Activated gamma-delta T cell treated with anti-CD3 and anti-CD28 coated beads, Interleukin-2, amount 50 U/mL, for 16 hours (primary cell): ENCODE measurements at regions not wholly inside any gene's neighbourhood (a gene's known extent, or its start where the extent isn't known, plus 50 kb on each side); places are given as distances from the start of the nearest gene placed in this dataset.

ENCODE experiments used
- DNase-seq: peaks from one replicate; pipeline ENCODE4 v3.0.0-alpha.2; 2020; ENCODE audit warnings: low read depth

DNA sequence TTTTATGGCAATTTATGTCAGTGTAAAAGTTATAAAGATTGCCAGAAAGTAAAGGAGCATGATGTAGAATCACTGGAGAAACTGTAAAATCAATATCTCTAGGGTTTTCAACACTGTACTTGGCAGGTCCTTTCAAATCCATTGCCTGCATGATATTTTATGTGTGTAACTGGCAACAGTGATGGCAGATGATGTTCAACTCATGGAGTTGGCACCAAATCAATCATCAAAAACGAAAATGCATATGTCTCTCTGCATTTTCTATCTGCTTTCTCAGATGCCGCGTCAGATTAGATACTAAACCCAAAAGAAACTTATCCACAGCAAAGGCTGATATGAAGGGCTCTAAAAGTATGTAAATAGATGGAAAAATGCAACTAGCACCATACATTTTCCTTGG lies 1395.5 kb upstream of the PIK3C3 start:
- DNase-seq: no peak

DNA sequence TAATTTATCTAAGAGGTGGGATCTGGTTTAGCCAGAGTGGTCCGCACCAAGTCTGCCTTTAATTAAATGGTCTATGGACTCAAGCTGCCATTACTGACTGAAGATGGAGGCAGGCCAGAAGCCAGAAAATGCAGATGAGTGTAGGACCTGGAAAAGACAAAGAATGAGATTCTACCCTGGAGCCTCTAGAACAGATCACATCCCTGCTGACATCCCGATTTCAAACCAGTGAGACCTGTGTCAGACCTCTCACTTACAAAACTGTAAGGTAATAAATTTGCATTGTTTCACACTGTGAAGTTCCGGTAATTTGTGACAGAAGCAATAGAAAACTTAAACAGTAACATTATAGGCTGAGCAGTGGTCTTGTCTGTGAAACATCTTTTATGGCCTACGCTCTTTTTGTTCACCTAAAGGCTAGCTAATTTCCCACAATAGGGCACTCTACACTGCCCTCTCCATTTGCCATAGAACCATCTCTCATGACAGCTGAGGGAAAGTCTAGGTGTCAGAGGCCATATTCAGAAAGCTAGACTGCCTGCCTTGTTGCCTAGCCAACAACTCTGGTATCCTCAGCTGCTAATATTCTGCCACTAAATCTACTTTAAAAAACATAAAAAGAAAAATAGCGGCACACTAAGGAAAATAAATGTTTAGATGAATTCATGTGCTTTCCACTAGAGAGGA lies 1396.2 kb upstream of the PIK3C3 start:
- no peak for DNase-seq

GRCh38 chr18:40555914-40556313 lies 1399.1 kb upstream of the PIK3C3 start:
- DNase-seq: no peak

DNA sequence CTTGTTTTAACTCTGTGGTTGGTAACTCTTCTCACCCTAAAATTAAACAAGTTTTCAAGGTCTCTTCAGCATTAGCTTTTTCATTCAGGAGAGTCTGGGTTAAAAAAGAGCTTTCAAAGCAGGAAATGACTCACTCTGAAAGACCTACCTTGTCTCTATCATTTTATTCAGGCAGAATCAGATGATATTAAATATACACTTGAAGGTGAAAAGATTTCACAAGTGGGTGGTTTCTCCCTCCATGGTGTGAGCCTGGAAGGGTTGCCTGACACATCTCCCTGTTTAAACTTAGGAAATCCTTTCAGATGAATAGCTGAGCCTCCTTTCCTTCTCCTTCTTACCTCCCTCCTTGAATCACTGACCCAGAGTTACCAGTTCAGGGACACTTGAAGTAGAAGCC lies 1402.0 kb upstream of the PIK3C3 start:
- DNase-seq: no peak

- DNase-seq: no peak
Observed at GRCh38 chr18:40546875-40547274, 1408.2 kb upstream of the PIK3C3 start.

DNA sequence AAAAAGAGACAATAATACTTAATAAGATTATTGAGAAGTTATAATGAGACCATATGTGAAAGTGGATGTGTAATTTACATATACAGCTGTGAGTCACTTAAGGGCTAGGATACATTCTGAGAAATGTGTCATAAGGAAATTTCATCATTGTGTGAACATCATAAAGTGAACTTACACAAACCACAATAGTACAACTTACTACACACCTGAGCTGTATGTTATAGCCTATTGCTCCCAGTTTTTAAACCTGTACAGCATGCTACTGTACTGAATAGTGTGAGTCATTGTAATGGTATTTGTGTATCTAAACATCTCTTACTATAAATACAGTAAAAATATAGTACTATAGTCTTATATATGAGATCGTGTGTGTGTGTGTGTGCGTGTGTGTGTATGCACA lies 1420.3 kb upstream of the PIK3C3 start:
- no peak for DNase-seq

DNA sequence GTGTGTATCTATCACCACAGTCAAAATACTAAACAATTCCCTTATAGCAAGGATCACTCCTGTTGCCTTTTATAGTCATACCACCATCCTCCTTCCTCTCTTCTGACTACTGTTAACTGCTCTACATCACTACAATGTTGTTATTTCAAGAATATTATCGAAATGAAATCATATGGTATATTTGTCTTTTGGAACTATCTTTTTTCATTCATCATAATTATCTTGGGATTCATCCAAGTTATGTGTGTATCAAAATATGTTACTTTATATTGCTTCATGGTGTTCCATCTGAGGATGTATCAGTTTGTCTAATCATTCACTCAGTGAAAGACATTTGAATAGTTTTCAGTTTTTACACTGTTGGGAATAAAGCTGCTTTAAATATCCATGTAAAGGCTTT lies 1423.0 kb upstream of the PIK3C3 start:
- no peak for DNase-seq

DNA sequence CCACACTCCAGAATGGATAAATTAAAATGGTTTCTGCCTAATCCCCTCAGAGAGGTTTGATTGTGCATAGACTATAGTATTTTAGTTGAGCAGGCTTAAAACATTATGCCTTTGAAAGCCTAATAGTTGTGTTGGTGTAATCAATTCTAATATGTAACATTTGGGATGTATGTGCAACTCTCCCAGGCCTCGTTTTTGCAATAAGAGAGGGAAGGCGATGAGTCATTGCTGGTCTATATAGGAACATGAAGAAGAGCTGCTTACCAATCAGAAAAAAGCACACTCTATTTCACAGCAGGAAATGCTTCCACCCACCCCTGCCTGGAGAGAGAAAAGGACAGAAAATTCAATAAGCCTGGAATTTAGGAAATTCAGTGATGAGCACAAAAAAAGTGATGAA lies 1424.0 kb upstream of the PIK3C3 start:
- no peak for DNase-seq

DNA sequence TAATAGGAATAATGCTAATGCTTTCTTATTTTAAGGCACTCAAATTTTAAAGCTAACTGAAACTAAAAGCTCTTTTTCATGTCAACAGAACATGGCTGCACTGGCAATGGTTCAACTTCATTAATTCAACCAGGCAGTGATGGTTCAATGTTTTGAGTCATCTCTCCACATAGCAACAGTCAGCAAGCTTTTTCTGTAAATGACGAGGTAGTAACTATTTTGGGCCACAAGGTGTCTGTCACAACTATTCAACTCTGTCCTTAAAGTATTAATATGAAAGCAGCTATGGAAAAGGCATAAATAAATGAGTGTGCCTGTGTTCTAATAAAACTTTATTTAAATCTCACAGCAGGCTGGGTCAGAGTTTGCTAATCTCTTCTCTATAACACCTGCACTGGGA lies 1425.6 kb upstream of the PIK3C3 start:
- no peak for DNase-seq

DNA sequence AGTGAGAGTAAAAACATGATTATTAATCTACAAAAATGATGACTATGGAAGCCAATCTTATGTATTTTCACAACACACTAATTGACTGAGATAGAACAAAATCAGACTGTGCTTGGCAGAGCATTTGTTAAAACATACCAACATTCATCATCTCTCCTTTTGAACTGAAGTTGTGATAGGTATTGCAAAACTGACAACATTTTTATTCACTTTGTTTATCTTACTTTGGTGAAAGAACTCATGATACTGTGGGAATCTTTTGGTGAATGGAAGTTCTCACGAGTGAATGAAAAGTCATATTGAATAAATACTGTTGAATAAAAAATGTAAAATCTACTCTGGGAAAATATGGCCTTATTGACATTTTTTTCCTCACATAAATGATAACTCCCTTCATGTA lies 1430.2 kb upstream of the PIK3C3 start:
- no peak for DNase-seq

GRCh38 chr18:40523287-40523686 lies 1431.7 kb upstream of the PIK3C3 start:
- no peak for DNase-seq

DNA sequence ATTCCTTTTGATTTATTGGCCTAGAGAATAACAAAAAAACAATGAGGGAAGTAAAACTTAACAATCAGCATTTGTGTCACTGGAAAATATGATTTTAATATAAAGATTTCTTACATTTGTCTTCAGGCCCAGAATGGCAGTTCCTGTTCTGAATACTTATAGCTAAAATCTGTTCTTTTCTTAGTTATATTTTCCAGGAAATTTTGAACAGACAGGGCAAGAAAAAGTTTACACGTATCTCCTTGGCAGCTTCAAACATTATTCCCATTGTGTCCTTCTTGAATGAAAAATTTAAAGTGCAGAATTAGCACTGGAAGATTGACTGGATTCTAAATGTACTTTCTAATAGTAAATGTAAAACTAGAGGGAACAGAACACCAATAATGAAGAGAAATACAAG lies 1454.0 kb upstream of the PIK3C3 start:
- DNase-seq: no peak

DNA sequence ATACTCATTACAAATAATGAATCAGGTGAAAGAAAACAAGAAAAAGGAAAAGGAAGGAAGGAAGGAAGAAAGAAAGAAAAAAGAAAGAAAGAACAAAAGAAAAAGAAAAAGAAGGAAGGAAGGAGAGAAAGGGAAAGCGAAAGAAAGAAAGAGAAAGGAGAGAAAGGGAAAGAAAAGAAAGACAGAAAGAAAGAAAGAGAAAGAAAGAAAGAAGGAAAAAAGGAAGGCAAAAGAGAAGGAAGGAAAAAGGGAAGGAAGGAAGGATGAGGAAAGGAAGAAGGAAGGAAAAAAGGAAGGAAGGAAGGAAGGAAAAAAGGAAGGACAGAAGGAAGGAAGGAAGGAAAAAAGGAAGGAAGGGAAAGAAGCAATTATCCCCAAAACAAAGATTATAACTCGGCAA lies 1460.4 kb upstream of the PIK3C3 start:
- DNase-seq: no peak

GRCh38 chr18:40493316-40493715 lies 1461.7 kb upstream of the PIK3C3 start:
- no peak for DNase-seq

- DNase-seq: no peak
Observed at GRCh38 chr18:40489301-40489700, 1465.7 kb upstream of the PIK3C3 start.

GRCh38 chr18:40485318-40485717 lies 1469.7 kb upstream of the PIK3C3 start:
- DNase-seq: no peak

DNA sequence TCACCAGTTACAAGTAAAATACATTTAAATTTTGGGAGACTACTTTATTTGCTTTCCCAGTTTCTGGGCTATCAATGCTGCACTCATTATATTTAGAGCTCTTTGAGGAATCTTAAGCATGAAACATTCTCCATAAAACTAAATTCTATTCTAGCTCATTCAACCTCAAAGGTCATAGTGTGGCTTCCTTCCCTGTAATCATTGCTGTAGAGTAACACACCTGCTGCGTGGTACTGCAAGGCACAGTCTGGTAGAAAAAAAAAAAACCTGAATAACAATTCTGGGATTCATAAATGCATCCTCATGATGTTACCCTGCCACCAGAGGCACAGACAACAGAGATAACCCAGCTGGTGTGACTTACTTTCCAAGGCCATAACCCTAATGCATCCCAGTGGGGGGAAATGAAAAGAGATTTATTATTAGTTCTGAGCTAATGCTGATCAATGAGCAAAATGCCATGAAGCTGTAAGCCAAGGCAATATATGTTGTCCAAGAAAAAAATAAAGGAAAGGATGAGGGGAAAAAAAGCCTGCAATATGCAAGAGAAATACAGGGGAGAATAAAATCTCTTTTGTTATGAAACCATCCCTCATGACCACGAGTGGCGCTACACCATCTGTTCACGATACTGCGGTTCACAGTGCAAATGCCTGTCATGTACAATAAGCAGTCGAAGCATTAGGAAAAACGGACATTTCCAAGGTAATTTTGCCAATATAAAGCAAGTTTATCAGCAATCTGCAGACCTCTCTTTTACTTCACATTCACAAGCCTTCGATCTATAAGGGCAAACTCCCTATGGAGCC lies 1481.6 kb upstream of the PIK3C3 start:
- DNase-seq: no peak

DNA sequence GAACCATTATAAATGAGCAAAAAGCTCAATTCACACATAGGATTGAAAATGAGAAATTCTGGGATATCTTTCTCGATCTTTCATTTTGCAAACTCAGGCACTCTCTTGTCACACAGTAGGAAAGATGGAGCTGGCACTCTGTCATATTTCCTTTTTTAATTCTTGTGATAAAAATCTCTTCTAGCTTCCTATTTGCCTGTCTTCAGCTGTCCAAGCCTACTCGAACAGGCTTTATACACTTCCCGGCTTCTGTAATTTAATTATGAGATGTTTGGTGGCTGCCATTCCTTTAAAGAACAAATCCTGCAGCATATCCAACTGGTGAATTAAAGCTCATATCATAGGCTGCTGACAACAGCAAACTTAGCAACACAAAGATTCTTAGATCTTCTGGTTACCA lies 1484.3 kb upstream of the PIK3C3 start:
- DNase-seq: no peak

- no peak for DNase-seq
Observed at GRCh38 chr18:40469851-40470250, 1485.2 kb upstream of the PIK3C3 start.

GRCh38 chr18:40469316-40469715 lies 1485.7 kb upstream of the PIK3C3 start:
- DNase-seq: no peak

DNA sequence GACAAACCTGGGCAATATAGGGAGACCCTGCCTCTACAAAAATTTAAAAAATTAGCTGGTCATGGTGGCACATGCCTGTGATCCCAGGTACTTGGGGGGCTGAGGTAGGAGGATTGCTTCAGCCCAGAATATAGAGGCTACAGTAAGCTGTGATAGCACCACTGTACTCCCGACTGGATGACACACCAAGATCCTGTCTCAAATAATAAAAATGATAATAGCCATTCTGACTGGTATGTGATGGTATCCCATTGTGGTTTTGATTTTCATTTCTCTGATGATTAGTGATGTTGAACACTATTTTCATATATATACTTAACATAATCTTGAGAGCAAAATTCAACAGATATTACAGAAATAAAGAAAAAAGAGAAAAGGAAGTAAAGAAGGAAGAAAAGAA lies 1491.0 kb upstream of the PIK3C3 start:
- no peak for DNase-seq

DNA sequence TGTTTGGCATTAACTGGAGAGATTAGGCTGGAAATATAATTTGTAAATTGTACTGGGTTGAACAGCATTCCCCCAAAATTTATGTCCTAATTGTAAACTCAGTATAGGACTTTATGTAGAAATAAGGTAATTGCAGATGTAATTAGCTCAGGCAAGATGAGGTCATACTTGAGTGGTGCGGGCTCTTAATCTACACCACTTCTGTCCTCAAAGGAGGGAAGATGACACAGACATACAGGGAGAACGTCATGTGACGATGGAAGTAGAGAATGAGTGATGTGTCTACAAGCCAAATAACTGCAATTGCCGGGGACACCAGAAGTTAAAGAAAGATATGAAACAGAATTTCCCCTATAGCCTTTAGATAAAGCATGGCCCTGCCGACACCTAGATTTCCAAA lies 1501.1 kb upstream of the PIK3C3 start:
- DNase-seq: no peak

GRCh38 chr18:40452599-40452998 lies 1502.4 kb upstream of the PIK3C3 start:
- DNase-seq: no peak

DNA sequence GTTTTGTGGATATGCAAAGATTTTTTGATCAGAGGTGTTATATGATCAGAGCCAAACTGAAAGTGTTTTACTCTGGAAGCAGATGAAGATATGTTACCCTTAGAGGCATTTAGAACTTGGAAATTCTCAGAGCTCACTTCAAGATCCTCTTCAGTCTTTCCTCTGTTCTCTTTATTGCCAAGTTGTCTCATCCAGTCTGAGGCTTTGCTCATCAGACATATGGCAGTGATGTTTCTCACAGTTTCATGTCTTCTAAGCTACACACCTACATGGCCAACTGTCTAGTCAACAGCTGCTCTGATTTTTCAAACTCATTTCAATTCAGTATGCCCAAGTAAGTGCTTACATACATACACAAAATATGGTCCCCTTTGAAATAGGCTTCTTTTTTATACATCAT lies 1504.3 kb upstream of the PIK3C3 start:
- no peak for DNase-seq
